ENCODE measurements at regions not wholly inside any gene's neighbourhood (a gene's known extent, or its start where the extent isn't known, plus 50 kb on each side); places are given as distances from the start of the nearest gene placed in this dataset.
"Not testable (repeated sequence)": the region's sequence is repeated elsewhere in the genome, so short reads cannot be mapped to it uniquely, and the experiment has no call there.

GRCh38 chr22:44630826-44631225 is 71.2 kb upstream of the PRR5 start:
- no peak for DNase-seq (ENCODE audit: low read depth, low spot score)

DNA sequence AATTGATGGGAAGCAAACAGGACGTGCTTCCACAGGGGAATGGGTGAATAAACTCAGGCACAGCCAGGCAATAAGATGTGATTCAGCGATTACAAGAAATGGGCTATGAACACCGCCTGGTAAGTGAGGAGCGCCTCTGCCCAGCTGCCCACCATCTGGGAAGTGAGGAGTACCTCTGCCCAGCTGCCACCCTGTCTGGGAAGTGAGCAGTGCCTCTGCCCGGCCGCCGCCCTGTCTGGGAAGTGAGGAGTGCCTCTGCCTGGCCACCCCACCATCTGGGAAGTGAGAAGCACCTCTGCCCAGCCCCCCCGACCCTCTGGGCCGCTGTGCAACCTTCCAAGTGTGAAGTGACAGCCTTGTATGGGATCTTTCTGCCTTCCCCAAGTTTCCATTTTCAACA is 73.2 kb upstream of the PRR5 start:
- no peak for DNase-seq (ENCODE audit: low read depth, low spot score)

DNA sequence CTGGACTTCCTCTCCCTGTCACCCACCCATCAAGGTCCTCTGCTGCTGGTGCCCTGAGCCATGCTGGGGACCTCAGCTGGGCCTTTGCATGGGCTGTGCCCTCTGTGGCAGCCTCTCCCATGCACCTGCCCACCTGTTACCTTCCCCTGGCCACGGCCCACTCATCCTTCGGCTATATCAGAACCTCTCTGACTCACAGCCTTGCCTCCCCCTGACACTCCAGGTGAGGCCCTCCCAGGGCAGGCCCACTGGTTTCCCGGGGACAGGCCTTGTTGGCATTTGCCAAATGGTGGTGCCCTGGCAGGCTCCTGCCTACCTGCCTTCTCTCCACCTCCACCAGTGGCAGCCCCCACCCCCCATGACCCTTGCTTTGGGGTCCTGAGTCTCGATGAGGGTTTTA is 73.7 kb upstream of the PRR5 start:
- DNase-seq (ENCODE audit: low read depth, low spot score): no peak

- no peak for DNase-seq (ENCODE audit: low read depth, low spot score)
Measured at GRCh38 chr22:44627521-44628139, 74.4 kb upstream of the PRR5 start.

GRCh38 chr22:44625981-44626687 is 75.9 kb upstream of the PRR5 start:
- peak; percentile 52 for DNase-seq (ENCODE audit: low read depth, low spot score)

- no peak for DNase-seq (ENCODE audit: low read depth, low spot score)
Measured at GRCh38 chr22:44625421-44625760, 76.6 kb upstream of the PRR5 start.

GRCh38 chr22:44624689-44625420 is 77.1 kb upstream of the PRR5 start:
- no peak for DNase-seq (ENCODE audit: low read depth, low spot score)

DNA sequence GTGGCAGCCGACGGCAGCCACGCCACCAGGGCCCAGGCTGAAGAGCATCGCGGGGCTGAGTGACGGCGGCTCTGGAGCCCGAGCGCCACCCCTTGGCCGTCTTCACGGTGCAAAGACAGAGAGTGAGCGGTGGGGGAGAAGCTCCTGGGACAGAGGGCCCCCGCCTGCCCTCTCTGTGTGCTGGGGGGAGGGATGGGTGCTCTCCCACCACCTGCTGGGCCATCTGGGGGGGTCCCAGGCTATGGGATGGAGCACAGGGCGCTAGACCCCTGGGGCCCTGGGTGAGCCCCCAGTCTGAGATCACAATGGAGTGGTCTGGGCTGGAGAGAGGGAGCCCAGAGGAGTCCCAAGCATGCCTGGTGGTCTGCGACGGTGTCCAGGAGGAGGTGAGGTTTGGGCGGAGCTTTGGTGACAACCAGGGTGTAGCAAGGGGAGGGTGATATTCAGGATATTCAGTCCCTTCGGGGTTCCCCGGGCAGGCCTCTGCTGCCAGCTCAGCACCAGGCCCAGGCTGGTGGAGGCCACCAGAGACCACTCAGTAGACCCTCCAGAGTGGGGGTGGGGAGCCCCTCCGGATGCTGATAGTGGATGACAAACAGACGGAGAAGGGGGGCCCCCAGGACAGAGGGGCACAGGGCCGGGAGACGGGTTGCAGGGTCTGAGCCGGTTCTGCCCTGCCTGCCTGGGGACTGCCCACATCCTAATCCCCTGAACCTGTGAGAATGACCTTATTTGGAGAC is 78.1 kb upstream of the PRR5 start:
- no peak for DNase-seq (ENCODE audit: low read depth, low spot score)

GRCh38 chr22:44622679-44623078 is 79.3 kb upstream of the PRR5 start:
- DNase-seq (ENCODE audit: low read depth, low spot score): no peak

DNA sequence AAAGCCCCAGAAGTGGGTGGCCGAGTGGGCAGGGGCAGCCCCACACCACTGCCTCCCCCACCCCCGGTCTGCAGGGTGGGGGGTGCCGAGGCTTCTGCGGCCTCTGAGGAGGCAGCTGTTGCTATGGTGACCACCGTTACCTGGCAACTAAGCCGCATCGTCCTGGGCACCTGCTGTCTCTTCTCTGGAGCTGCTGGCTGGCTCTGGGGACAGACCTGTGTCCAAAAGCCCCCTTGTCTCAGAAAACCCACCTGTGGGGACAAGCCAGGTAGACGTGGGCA is 79.9 kb upstream of the PRR5 start:
- DNase-seq (ENCODE audit: low read depth, low spot score): no peak

DNA sequence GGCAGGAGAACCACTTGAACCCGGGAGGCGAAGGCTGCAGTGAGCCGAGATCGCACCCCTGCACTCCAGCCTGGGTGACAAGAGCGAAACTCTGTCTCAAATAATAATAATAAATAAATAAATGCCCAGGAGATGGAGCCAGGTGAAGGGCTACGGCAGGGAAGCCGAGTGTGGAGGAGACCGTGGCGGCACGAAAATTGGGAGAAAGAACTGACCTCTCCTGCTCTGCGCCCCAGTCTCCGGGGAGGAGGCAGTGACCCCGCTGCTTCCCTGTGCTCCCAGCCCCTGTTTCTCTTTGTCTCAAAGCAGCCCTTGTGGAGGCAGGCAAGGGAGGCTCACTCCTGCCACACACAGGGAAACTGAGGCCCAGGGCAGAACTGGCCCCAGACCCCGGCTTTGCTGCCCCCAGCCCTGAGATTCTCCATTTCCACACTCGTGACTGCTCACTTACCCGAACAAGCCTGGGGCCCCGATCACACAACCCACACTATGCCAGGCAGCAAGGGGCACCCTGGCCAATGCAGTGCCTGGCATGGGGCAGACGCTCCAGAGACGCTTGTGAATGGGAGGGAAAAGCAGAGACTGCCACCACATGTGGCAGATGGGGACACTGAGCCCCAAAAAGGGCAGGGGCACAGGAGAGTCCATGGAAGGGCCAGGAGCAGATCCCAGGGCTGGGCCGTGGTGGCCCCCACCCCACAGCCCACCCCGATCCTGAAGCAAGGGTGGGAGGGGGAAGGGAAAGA is 80.4 kb upstream of the PRR5 start:
- DNase-seq (ENCODE audit: low read depth, low spot score): no peak

GRCh38 chr22:44620841-44621257 is 81.2 kb upstream of the PRR5 start:
- no peak for DNase-seq (ENCODE audit: low read depth, low spot score)

GRCh38 chr22:44620129-44620840 is 81.7 kb upstream of the PRR5 start:
- peak; percentile 48 for DNase-seq (ENCODE audit: low read depth, low spot score)

GRCh38 chr22:44619560-44620128 is 82.4 kb upstream of the PRR5 start:
- not testable (repeated sequence) for DNase-seq (ENCODE audit: low read depth, low spot score)

- DNase-seq (ENCODE audit: low read depth, low spot score): not testable (repeated sequence)
Measured at GRCh38 chr22:44618910-44619309, 83.1 kb upstream of the PRR5 start.

GRCh38 chr22:44618400-44618799 is 83.6 kb upstream of the PRR5 start:
- DNase-seq (ENCODE audit: low read depth, low spot score): no peak

GRCh38 chr22:44617828-44618227 is 84.2 kb upstream of the PRR5 start:
- DNase-seq (ENCODE audit: low read depth, low spot score): no peak

- DNase-seq (ENCODE audit: low read depth, low spot score): no peak
Measured at GRCh38 chr22:44616882-44617655, 84.9 kb upstream of the PRR5 start.

DNA sequence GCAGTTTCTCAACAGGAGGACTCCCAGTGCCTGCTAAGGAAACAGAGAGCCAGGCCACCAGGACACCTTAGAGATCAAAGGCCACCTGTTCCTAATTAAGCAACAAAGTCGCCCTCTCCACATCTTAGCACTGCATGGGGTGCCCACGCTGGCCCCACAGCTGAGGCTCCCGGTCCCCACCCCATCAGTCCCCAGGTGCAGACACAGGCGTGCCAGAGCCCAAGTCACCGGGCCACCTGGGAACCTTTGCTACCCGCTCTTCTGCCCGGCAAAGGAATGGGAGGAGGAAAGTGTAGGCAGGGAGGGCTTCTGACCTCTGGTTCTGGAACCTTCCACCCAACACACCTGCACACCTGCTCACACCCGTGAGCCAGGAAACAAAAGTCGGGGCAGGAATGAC is 85.5 kb upstream of the PRR5 start:
- DNase-seq (ENCODE audit: low read depth, low spot score): no peak

- DNase-seq (ENCODE audit: low read depth, low spot score): no peak
Measured at GRCh38 chr22:44615602-44616180, 86.3 kb upstream of the PRR5 start.

Measured in activated naive CD8-positive, alpha-beta T cell treated with anti-CD3 and anti-CD28 coated beads, Interleukin-2, amount 50 U/mL, for 16 hours (primary cell).